HL-60 (cell line): ENCODE measurements at regions not wholly inside any gene's neighbourhood (a gene's known extent, or its start where the extent isn't known, plus 50 kb on each side); places are given as distances from the start of the nearest gene placed in this dataset.

Experiments used
- DNase-seq, 2 experiments: peaks; one replicate each; pipeline ENCODE4 v3.0.0-alpha.2; 2010 to 2020; ENCODE audit warnings: low read depth in 1 of 2, low spot score in 1 of 2
- H3K27ac ChIP-seq: fragments of 250-450 bp; sonication (Bioruptor Pico); replicated peaks from 2 replicates; pipeline ENCODE4 v1.5.1; 2020; ENCODE audit warnings: mild to moderate bottlenecking, moderate library complexity
- H3K27me3 ChIP-seq: fragments of 250-450 bp; sonication (Bioruptor Pico); 2 replicates; pipeline ENCODE4 v1.5.1; 2021; ENCODE audit warnings: mild to moderate bottlenecking, moderate library complexity; ENCODE audit not compliant: insufficient read depth, poor library complexity, severe bottlenecking
- H3K4me3 ChIP-seq: replicated peaks from 2 replicates; pipeline ENCODE4 v1.5.1; 2011; ENCODE audit warnings: mild to moderate bottlenecking, control low read depth, low read length; ENCODE audit not compliant: insufficient read depth
- GABPA ChIP-seq: IDR thresholded peaks from 2 replicates; pipeline ENCODE4 v1.6.1; 2012; ENCODE audit warnings: low read depth
- POLR2AphosphoS5 ChIP-seq: IDR thresholded peaks from 2 replicates; pipeline ENCODE4 v1.6.1; 2012; ENCODE audit warnings: low read depth
- SPI1 ChIP-seq: IDR thresholded peaks from 2 replicates; pipeline ENCODE4 v1.6.1; 2012; ENCODE audit warnings: low read depth, mild to moderate bottlenecking, borderline replicate concordance
- TF ChIP-seq, protein P1 (sequence below): IDR thresholded peaks from one replicate; pipeline ENCODE4 v1.5.1; 2011; ENCODE audit warnings: low read length, control low read depth, inconsistent platforms; ENCODE audit not compliant: insufficient read depth
- TF ChIP-seq, protein P2 (sequence below): IDR thresholded peaks from 2 replicates; pipeline ENCODE4 v1.6.1; 2012; ENCODE audit warnings: low read depth; ENCODE audit not compliant: insufficient replicate concordance

DNA sequence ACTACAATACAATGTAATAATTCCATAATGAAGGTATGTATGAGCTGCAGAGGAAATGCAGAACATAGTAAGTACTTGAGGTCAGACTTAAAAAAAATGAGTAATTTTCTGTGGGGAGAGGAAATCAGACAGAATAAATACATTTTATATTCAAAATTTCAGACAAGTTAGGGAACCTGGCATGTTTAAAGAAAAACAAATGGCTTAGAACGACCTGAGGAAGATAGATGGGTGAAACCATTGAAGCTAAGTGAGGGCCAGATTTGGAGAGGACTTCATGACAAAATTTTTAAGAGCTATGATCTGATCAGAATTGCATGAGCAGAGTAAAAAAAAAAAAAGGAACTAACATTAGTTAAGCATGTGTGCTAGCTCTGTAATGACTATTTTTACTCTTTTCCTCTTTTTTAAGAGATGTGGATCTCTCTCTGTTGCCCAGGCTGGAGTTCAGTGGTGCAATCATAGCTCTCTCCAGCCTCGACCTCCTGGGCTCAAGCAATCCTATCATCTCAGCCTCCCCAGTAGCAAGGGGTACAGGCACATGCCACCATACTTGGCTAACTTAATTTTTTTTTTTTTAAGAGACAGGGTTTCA lies 157.6 kb upstream of the PDE3A start:
- no peak overlapping the region for H3K4me3 ChIP-seq
- DNase-seq, result peak in 1 of 2 experiments; percentile 25
- TF ChIP-seq, protein P1, sequence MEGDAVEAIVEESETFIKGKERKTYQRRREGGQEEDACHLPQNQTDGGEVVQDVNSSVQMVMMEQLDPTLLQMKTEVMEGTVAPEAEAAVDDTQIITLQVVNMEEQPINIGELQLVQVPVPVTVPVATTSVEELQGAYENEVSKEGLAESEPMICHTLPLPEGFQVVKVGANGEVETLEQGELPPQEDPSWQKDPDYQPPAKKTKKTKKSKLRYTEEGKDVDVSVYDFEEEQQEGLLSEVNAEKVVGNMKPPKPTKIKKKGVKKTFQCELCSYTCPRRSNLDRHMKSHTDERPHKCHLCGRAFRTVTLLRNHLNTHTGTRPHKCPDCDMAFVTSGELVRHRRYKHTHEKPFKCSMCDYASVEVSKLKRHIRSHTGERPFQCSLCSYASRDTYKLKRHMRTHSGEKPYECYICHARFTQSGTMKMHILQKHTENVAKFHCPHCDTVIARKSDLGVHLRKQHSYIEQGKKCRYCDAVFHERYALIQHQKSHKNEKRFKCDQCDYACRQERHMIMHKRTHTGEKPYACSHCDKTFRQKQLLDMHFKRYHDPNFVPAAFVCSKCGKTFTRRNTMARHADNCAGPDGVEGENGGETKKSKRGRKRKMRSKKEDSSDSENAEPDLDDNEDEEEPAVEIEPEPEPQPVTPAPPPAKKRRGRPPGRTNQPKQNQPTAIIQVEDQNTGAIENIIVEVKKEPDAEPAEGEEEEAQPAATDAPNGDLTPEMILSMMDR, result no peak
- TF ChIP-seq SPI1, result peak; percentile 48; the same call in 1 of the 2 replicates
- no peaks in the 10 kb centered on the region for H3K27me3 ChIP-seq
- H3K27ac ChIP-seq, result peak overlapping the region; percentile 3; the same call in 1 of the 2 replicates

DNA sequence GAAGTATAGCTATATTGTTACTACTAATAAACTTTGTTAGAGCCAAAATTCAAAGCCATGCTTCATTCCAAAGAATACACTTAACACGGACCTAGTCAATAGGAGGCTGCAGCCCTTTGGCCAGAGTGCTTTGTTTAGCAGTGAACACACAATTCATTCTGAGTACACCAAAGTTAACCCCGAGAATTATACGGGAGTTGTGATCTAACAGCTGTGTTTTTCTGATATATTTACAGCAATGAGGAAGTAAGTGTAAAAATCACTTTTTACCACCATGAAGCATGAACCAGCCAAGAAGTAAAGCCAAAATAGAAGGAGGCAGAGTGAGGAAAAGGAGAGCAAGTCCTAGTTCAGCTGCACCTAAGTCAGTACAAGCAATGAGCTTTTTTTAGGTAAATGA lies 156.8 kb upstream of the PDE3A start:
- H3K4me3 ChIP-seq, result no peak overlapping the region
- no peak overlapping the region for H3K27ac ChIP-seq
- no peak for TF ChIP-seq POLR2AphosphoS5
- no peak for TF ChIP-seq SPI1
- TF ChIP-seq GABPA, result no peak
- TF ChIP-seq, protein P2, sequence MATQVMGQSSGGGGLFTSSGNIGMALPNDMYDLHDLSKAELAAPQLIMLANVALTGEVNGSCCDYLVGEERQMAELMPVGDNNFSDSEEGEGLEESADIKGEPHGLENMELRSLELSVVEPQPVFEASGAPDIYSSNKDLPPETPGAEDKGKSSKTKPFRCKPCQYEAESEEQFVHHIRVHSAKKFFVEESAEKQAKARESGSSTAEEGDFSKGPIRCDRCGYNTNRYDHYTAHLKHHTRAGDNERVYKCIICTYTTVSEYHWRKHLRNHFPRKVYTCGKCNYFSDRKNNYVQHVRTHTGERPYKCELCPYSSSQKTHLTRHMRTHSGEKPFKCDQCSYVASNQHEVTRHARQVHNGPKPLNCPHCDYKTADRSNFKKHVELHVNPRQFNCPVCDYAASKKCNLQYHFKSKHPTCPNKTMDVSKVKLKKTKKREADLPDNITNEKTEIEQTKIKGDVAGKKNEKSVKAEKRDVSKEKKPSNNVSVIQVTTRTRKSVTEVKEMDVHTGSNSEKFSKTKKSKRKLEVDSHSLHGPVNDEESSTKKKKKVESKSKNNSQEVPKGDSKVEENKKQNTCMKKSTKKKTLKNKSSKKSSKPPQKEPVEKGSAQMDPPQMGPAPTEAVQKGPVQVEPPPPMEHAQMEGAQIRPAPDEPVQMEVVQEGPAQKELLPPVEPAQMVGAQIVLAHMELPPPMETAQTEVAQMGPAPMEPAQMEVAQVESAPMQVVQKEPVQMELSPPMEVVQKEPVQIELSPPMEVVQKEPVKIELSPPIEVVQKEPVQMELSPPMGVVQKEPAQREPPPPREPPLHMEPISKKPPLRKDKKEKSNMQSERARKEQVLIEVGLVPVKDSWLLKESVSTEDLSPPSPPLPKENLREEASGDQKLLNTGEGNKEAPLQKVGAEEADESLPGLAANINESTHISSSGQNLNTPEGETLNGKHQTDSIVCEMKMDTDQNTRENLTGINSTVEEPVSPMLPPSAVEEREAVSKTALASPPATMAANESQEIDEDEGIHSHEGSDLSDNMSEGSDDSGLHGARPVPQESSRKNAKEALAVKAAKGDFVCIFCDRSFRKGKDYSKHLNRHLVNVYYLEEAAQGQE, result no peak
- TF ChIP-seq, protein P1, result no peak
- no peaks in the 10 kb centered on the region for H3K27me3 ChIP-seq
- DNase-seq, result no peak

DNA sequence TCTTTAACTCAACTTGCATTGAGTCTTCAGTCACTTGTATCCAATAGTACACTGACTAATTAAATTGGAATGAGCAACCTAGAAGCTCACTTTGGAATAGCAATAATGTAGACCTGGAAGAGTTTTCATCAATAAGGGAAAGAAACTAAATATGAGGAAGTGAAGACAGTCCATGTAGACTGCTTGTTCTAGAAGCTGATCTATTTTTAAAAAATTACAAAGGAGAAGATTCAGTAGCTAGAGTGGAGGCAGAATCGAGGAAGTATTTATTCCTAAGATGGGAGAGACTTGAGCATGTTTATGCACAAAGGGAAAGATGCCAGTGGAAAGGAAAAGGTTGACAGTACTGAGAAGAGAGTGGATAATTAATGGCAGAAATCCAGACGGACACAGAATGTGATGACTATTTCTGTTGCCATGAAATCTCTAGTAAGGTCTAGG lies 156.3 kb upstream of the PDE3A start:
- no peak overlapping the region for H3K4me3 ChIP-seq
- H3K27ac ChIP-seq, result no peak overlapping the region
- no peaks in the 10 kb centered on the region for H3K27me3 ChIP-seq
- no peak for DNase-seq
- peak; percentile 74 for TF ChIP-seq SPI1
- TF ChIP-seq, protein P2, result no peak

DNA sequence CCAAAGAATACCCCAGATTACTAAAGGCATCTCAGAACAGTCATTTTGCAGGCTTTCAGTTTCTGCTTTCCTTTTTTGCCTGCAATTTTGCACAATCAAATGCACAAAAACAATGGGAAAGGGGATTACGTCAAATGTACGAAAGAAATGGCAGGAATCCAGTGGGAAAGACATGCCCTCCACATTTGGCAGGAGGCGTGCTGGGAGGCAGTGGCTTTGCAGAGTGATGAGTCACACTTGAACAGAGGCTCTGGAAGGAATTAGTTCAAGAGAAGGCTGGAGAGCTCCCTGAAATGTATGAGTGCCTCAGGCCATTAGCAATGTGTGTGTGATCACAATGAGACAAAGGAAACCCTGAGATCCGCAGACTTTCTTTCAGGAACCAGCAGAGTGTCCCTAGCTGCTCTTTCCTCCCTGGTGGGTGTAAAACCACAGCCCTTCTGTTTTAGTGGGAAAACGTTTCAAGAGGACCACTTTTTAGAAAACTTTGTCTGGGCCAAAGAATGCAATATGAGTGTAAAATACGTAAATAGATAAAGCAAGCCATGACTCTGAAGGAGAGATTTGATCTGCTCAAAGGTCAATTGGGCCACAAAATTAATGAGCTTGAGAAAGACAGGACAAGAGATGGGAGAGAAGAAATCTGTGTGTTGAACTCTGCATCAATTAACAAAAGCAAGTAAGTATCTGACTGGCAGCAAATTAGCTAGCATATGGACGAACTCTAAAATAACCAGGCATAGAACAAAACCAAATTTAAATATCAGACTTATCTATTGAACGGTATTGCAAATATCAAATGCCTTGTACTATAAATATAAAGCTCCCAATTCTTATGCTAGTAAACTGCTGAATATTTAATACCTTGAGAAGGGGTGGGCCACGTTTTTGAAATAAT lies 155.4 kb upstream of the PDE3A start:
- TF ChIP-seq SPI1 (no peak), POLR2AphosphoS5 (no peak), GABPA (no peak)
- TF ChIP-seq, protein P2, result no peak
- TF ChIP-seq, protein P1, result no peak
- Histone ChIP-seq H3K27me3 (no peaks in the 10 kb centered on the region), H3K4me3 (no peak overlapping the region), H3K27ac (no peak overlapping the region)
- no peak for DNase-seq
